ENCODE measurements at regions not wholly inside any gene's neighbourhood (a gene's known extent, or its start where the extent isn't known, plus 50 kb on each side); places are given as distances from the start of the nearest gene placed in this dataset.
A peak's percentile ranks its signal among the peaks of the same experiment; 100 is the strongest.

- ATAC-seq: no peak
Measured at GRCh38 chrX:51437521-51437920, 58.9 kb downstream of the NUDT11 start.

GRCh38 chrX:51435101-51435500 is 61.3 kb downstream of the NUDT11 start:
- TF ChIP-seq SNAI2 (CRISPR knock-in tag; IDR thresholded peaks at IDR 0.05): no peak
- TF ChIP-seq ESRRG (CRISPR knock-in tag; IDR thresholded peaks at IDR 0.05): no peak
- TF ChIP-seq, protein P1, sequence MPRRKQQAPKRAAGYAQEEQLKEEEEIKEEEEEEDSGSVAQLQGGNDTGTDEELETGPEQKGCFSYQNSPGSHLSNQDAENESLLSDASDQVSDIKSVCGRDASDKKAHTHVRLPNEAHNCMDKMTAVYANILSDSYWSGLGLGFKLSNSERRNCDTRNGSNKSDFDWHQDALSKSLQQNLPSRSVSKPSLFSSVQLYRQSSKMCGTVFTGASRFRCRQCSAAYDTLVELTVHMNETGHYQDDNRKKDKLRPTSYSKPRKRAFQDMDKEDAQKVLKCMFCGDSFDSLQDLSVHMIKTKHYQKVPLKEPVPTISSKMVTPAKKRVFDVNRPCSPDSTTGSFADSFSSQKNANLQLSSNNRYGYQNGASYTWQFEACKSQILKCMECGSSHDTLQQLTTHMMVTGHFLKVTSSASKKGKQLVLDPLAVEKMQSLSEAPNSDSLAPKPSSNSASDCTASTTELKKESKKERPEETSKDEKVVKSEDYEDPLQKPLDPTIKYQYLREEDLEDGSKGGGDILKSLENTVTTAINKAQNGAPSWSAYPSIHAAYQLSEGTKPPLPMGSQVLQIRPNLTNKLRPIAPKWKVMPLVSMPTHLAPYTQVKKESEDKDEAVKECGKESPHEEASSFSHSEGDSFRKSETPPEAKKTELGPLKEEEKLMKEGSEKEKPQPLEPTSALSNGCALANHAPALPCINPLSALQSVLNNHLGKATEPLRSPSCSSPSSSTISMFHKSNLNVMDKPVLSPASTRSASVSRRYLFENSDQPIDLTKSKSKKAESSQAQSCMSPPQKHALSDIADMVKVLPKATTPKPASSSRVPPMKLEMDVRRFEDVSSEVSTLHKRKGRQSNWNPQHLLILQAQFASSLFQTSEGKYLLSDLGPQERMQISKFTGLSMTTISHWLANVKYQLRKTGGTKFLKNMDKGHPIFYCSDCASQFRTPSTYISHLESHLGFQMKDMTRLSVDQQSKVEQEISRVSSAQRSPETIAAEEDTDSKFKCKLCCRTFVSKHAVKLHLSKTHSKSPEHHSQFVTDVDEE (CRISPR knock-in tag; IDR thresholded peaks at IDR 0.05): no peak
- TF ChIP-seq TOX (CRISPR knock-in tag; IDR thresholded peaks at IDR 0.05; ENCODE audit: borderline replicate concordance): no peak
- TF ChIP-seq RARB (CRISPR knock-in tag; IDR thresholded peaks at IDR 0.05): no peak
- no peak for TF ChIP-seq OSR1 (CRISPR knock-in tag; IDR thresholded peaks at IDR 0.05)
- no peak for ATAC-seq

More at GRCh38 chrX:51437521-51437920, 58.9 kb downstream of the NUDT11 start:
- TF ChIP-seq CSDC2 (CRISPR knock-in tag; IDR thresholded peaks at IDR 0.05) (no peak), ZFP3 (CRISPR knock-in tag; IDR thresholded peaks at IDR 0.05) (no peak), ZC3H10 (CRISPR knock-in tag; IDR thresholded peaks at IDR 0.05) (no peak), ESRRG (CRISPR knock-in tag; IDR thresholded peaks at IDR 0.05) (no peak), CSRNP3 (CRISPR knock-in tag; IDR thresholded peaks at IDR 0.05) (no peak)

- TF ChIP-seq ZNF565 (CRISPR knock-in tag; conservative IDR thresholded peaks at IDR 0.05; ENCODE audit: low read depth) (no peak), TCF4 (CRISPR knock-in tag; IDR thresholded peaks at IDR 0.05; ENCODE audit: borderline replicate concordance) (no peak), RARB (CRISPR knock-in tag; IDR thresholded peaks at IDR 0.05) (no peak), ZNF8 (CRISPR knock-in tag; IDR thresholded peaks at IDR 0.05) (no peak), PPARA (CRISPR knock-in tag; IDR thresholded peaks at IDR 0.05; ENCODE audit: borderline replicate concordance) (no peak), BACH2 (CRISPR knock-in tag; IDR thresholded peaks at IDR 0.05; ENCODE audit: borderline replicate concordance) (no peak), ZFP30 (CRISPR knock-in tag; IDR thresholded peaks at IDR 0.05) (no peak), CSDC2 (CRISPR knock-in tag; IDR thresholded peaks at IDR 0.05) (no peak), ZNF70 (CRISPR knock-in tag; IDR thresholded peaks at IDR 0.05) (no peak), CSRNP3 (CRISPR knock-in tag; IDR thresholded peaks at IDR 0.05) (no peak)
- TF ChIP-seq, protein P2, sequence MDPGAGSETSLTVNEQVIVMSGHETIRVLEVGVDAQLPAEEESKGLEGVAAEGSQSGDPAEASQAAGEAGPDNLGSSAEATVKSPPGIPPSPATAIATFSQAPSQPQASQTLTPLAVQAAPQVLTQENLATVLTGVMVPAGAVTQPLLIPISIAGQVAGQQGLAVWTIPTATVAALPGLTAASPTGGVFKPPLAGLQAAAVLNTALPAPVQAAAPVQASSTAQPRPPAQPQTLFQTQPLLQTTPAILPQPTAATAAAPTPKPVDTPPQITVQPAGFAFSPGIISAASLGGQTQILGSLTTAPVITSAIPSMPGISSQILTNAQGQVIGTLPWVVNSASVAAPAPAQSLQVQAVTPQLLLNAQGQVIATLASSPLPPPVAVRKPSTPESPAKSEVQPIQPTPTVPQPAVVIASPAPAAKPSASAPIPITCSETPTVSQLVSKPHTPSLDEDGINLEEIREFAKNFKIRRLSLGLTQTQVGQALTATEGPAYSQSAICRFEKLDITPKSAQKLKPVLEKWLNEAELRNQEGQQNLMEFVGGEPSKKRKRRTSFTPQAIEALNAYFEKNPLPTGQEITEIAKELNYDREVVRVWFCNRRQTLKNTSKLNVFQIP (CRISPR knock-in tag; IDR thresholded peaks at IDR 0.05; ENCODE audit: borderline replicate concordance, low read depth): no peak
- no peak for ATAC-seq
Measured at GRCh38 chrX:51421972-51422597, 74.3 kb downstream of the NUDT11 start.

DNA sequence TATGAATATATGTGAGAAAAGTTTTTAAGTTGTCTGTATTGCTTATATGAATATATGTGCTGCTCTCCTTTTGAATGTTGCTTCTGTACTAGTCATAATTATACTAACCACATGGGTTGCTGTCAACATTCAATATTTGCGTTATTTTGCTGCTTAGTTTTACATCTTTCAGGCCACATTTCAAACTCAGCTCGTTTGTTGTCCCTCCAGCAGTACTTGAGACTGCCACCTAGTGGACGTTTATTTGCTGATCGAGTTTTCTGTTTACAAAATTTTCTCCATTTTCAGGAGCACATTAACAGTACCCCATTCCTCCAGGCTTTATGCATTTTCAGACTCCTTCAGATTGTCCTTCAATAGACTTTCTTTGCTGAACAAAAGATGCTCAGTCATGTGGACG is 75.8 kb downstream of the NUDT11 start:
- TF ChIP-seq TOX (CRISPR knock-in tag; IDR thresholded peaks at IDR 0.05; ENCODE audit: borderline replicate concordance) (no peak), ZNF565 (CRISPR knock-in tag; conservative IDR thresholded peaks at IDR 0.05; ENCODE audit: low read depth) (no peak), SNAI2 (CRISPR knock-in tag; IDR thresholded peaks at IDR 0.05) (no peak), ESRRG (CRISPR knock-in tag; IDR thresholded peaks at IDR 0.05) (no peak), PPARA (CRISPR knock-in tag; IDR thresholded peaks at IDR 0.05; ENCODE audit: borderline replicate concordance) (no peak), ZNF8 (CRISPR knock-in tag; IDR thresholded peaks at IDR 0.05) (no peak), ISL1 (CRISPR knock-in tag; IDR thresholded peaks at IDR 0.05) (no peak), CSDC2 (CRISPR knock-in tag; IDR thresholded peaks at IDR 0.05) (no peak), ZFP3 (CRISPR knock-in tag; IDR thresholded peaks at IDR 0.05) (no peak), ARNTL (CRISPR knock-in tag; IDR thresholded peaks at IDR 0.05; ENCODE audit: borderline replicate concordance, low read depth) (no peak)
- TF ChIP-seq, protein P2 (CRISPR knock-in tag; IDR thresholded peaks at IDR 0.05; ENCODE audit: borderline replicate concordance, low read depth): no peak
- TF ChIP-seq, protein P3, sequence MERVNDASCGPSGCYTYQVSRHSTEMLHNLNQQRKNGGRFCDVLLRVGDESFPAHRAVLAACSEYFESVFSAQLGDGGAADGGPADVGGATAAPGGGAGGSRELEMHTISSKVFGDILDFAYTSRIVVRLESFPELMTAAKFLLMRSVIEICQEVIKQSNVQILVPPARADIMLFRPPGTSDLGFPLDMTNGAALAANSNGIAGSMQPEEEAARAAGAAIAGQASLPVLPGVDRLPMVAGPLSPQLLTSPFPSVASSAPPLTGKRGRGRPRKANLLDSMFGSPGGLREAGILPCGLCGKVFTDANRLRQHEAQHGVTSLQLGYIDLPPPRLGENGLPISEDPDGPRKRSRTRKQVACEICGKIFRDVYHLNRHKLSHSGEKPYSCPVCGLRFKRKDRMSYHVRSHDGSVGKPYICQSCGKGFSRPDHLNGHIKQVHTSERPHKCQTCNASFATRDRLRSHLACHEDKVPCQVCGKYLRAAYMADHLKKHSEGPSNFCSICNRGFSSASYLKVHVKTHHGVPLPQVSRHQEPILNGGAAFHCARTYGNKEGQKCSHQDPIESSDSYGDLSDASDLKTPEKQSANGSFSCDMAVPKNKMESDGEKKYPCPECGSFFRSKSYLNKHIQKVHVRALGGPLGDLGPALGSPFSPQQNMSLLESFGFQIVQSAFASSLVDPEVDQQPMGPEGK (CRISPR knock-in tag; IDR thresholded peaks at IDR 0.05; ENCODE audit: borderline replicate concordance): no peak
- TF ChIP-seq, protein P1 (CRISPR knock-in tag; IDR thresholded peaks at IDR 0.05): no peak
- peak; percentile 54; the same call in 2 of the 3 replicates for ATAC-seq
